CD4-positive, alpha-beta T cell treated with Interleukin-12 subunit alpha and Interleukin-12 subunit beta, for 1 hour (primary cell): ENCODE measurements at regions not wholly inside any gene's neighbourhood (a gene's known extent, or its start where the extent isn't known, plus 50 kb on each side); places are given as distances from the start of the nearest gene placed in this dataset.

Source experiments
- DNase-seq: peaks from one replicate; pipeline ENCODE4 v3.0.0-alpha.2; 2020

GRCh38 chr6:40265615-40266014 lies 321.5 kb downstream of the LRFN2 start:
- DNase-seq = no peak

- DNase-seq = no peak
Measured at GRCh38 chr6:40263970-40264369, 323.2 kb downstream of the LRFN2 start.

GRCh38 chr6:40262363-40262762 lies 324.8 kb downstream of the LRFN2 start:
- DNase-seq = no peak

- DNase-seq = no peak
Measured at GRCh38 chr6:40258531-40258930, 324.3 kb upstream of the MOCS1 start.

- no peak for DNase-seq
Measured at GRCh38 chr6:40256831-40257230, 322.6 kb upstream of the MOCS1 start.

- DNase-seq = no peak
Measured at GRCh38 chr6:40256224-40256623, 322.0 kb upstream of the MOCS1 start.

- DNase-seq = no peak
Measured at GRCh38 chr6:40253420-40253819, 319.2 kb upstream of the MOCS1 start.

- DNase-seq = no peak
Measured at GRCh38 chr6:40252531-40253258, 318.4 kb upstream of the MOCS1 start.

- no peak for DNase-seq
Measured at GRCh38 chr6:40251637-40252300, 317.5 kb upstream of the MOCS1 start.

GRCh38 chr6:40249935-40250334 lies 315.7 kb upstream of the MOCS1 start:
- no peak for DNase-seq

- no peak for DNase-seq
Measured at GRCh38 chr6:40247516-40248115, 313.4 kb upstream of the MOCS1 start.

GRCh38 chr6:40244699-40245098 lies 310.4 kb upstream of the MOCS1 start:
- DNase-seq = no peak

- no peak for DNase-seq
Measured at GRCh38 chr6:40232698-40233097, 298.4 kb upstream of the MOCS1 start.

- no peak for DNase-seq
Measured at GRCh38 chr6:40227735-40228134, 293.5 kb upstream of the MOCS1 start.

- DNase-seq = no peak
Measured at GRCh38 chr6:40222354-40222753, 288.1 kb upstream of the MOCS1 start.

GRCh38 chr6:40219799-40220198 lies 285.5 kb upstream of the MOCS1 start:
- no peak for DNase-seq

- no peak for DNase-seq
Measured at GRCh38 chr6:40210628-40211056, 276.4 kb upstream of the MOCS1 start.

GRCh38 chr6:40205801-40206200 lies 271.5 kb upstream of the MOCS1 start:
- DNase-seq = no peak

GRCh38 chr6:40205004-40205403 lies 270.7 kb upstream of the MOCS1 start:
- no peak for DNase-seq

GRCh38 chr6:40197371-40197770 lies 263.1 kb upstream of the MOCS1 start:
- DNase-seq = no peak

- DNase-seq = no peak
Measured at GRCh38 chr6:40196135-40196518, 261.9 kb upstream of the MOCS1 start.

- no peak for DNase-seq
Measured at GRCh38 chr6:40195428-40196134, 261.3 kb upstream of the MOCS1 start.

GRCh38 chr6:40194447-40195170 lies 260.3 kb upstream of the MOCS1 start:
- DNase-seq = no peak
